H9 (cell line): ENCODE measurements at regions not wholly inside any gene's neighbourhood (a gene's known extent, or its start where the extent isn't known, plus 50 kb on each side); places are given as distances from the start of the nearest gene placed in this dataset.

Experiments used
- DNase-seq: peaks from one replicate; pipeline ENCODE4 v3.0.0-alpha.2; 2017
- H2AFZ ChIP-seq: one replicate; pipeline ENCODE4 v1.6.1; 2013; ENCODE audit warnings: mild to moderate bottlenecking, low read length, control low read depth, moderate library complexity
- H2AK5ac ChIP-seq: 2 replicates; pipeline ENCODE4 v1.6.1; 2013; ENCODE audit warnings: low read length, control low read depth, mixed read lengths; ENCODE audit not compliant: insufficient read length
- H2BK120ac ChIP-seq: one replicate; pipeline ENCODE4 v1.6.1; 2013; ENCODE audit warnings: low read depth, mild to moderate bottlenecking, low read length, control low read depth, inconsistent platforms; ENCODE audit not compliant: poor library complexity, severe bottlenecking
- H2BK12ac ChIP-seq: 2 replicates; pipeline ENCODE4 v1.6.1; 2013; ENCODE audit warnings: low read length, control low read depth, mixed read lengths, low read depth; ENCODE audit not compliant: insufficient read length
- H2BK15ac ChIP-seq: 2 replicates; pipeline ENCODE4 v1.6.1; 2013; ENCODE audit warnings: low read depth, low read length, control low read depth
- H2BK20ac ChIP-seq: one replicate; pipeline ENCODE4 v1.6.1; 2013; ENCODE audit warnings: low read depth, mild to moderate bottlenecking, low read length, control low read depth, inconsistent platforms; ENCODE audit not compliant: poor library complexity, severe bottlenecking
- H2BK5ac ChIP-seq: 2 replicates; pipeline ENCODE4 v1.6.1; 2013; ENCODE audit warnings: low read length, control low read depth, mixed read lengths; ENCODE audit not compliant: insufficient read length
- H3K14ac ChIP-seq: 2 replicates; pipeline ENCODE4 v1.6.1; 2013; ENCODE audit warnings: low read length, control low read depth; ENCODE audit not compliant: insufficient read depth
- H3K18ac ChIP-seq: 2 replicates; pipeline ENCODE4 v1.6.1; 2013; ENCODE audit warnings: low read depth, mild to moderate bottlenecking, mixed read lengths, low read length, control low read depth; ENCODE audit not compliant: insufficient read length
- H3K23ac ChIP-seq: 2 replicates; pipeline ENCODE4 v1.6.1; 2013; ENCODE audit warnings: low read length, control low read depth, mixed read lengths, low read depth; ENCODE audit not compliant: insufficient read length
- H3K23me2 ChIP-seq: 2 replicates; pipeline ENCODE4 v1.6.1; 2013; ENCODE audit warnings: low read depth, mild to moderate bottlenecking, mixed read lengths, low read length, control low read depth; ENCODE audit not compliant: insufficient read length, poor library complexity, severe bottlenecking
- H3K27ac ChIP-seq: 2 replicates; pipeline ENCODE4 v1.5.1; 2013; ENCODE audit warnings: low read length, control low read depth, mixed read lengths, low read depth; ENCODE audit not compliant: insufficient read length
- H3K27me3 ChIP-seq: 2 replicates; pipeline ENCODE4 v1.6.1; 2013; ENCODE audit warnings: low read length, control low read depth, inconsistent platforms; ENCODE audit not compliant: insufficient read depth
- H3K4ac ChIP-seq: 2 replicates; pipeline ENCODE4 v1.6.1; 2013; ENCODE audit warnings: low read depth, mild to moderate bottlenecking, control low read depth, inconsistent platforms, low read length, moderate library complexity
- H3K4me1 ChIP-seq: 2 replicates; pipeline ENCODE4 v1.6.1; 2013; ENCODE audit warnings: low read length, control low read depth, inconsistent platforms; ENCODE audit not compliant: insufficient read depth
- H3K4me2 ChIP-seq: 2 replicates; pipeline ENCODE4 v1.6.1; 2013; ENCODE audit warnings: low read length, control low read depth, mixed read lengths; ENCODE audit not compliant: insufficient read length, insufficient read depth
- H3K56ac ChIP-seq: 2 replicates; pipeline ENCODE4 v1.6.1; 2013; ENCODE audit warnings: low read depth, mild to moderate bottlenecking, mixed read lengths, low read length, control low read depth; ENCODE audit not compliant: insufficient read length
- H3K79me1 ChIP-seq: 2 replicates; pipeline ENCODE4 v1.6.1; 2013; ENCODE audit warnings: low read depth, mild to moderate bottlenecking, moderate library complexity, low read length, control low read depth, inconsistent platforms; ENCODE audit not compliant: insufficient read depth, poor library complexity, severe bottlenecking
- H3K79me2 ChIP-seq: 2 replicates; pipeline ENCODE4 v1.6.1; 2013; ENCODE audit warnings: low read length, control low read depth, inconsistent platforms; ENCODE audit not compliant: insufficient read depth
- H3K9ac ChIP-seq: 2 replicates; pipeline ENCODE4 v1.6.1; 2013; ENCODE audit warnings: low read length, control low read depth, mixed read lengths; ENCODE audit not compliant: insufficient read length; ENCODE audit errors: extremely low read depth
- H3K9me3 ChIP-seq: one replicate; pipeline ENCODE4 v1.6.1; 2013; ENCODE audit warnings: low read depth, low read length, inconsistent platforms; ENCODE audit not compliant: control insufficient read depth
- H3T11ph ChIP-seq: one replicate; pipeline ENCODE4 v1.6.1; 2013; ENCODE audit warnings: mild to moderate bottlenecking, low read length, control low read depth, inconsistent platforms
- H4K20me1 ChIP-seq: one replicate; pipeline ENCODE4 v1.6.1; 2013; ENCODE audit not compliant: control insufficient read depth, insufficient read length, insufficient read depth
- H4K5ac ChIP-seq: 2 replicates; pipeline ENCODE4 v1.6.1; 2013; ENCODE audit warnings: low read depth, mild to moderate bottlenecking, mixed read lengths, low read length, control low read depth; ENCODE audit not compliant: insufficient read length
- H4K8ac ChIP-seq: replicated peaks from 2 replicates; pipeline ENCODE4 v1.6.1; 2013; ENCODE audit warnings: low read length, control low read depth, mixed read lengths, low read depth; ENCODE audit not compliant: insufficient read length
- H4K91ac ChIP-seq: 2 replicates; pipeline ENCODE4 v1.6.1; 2013; ENCODE audit warnings: low read depth, mild to moderate bottlenecking, moderate library complexity, mixed read lengths, low read length, control low read depth; ENCODE audit not compliant: insufficient read length
- H3K27ac Mint-ChIP-seq, 3 experiments: 2 replicates in 2 of 3; 3 replicates in 1 of 3; pipeline ENCODE4 v1.8.0; 2020 to 2021; ENCODE audit warnings: mixed read lengths in 3 of 3, mild to moderate bottlenecking in 1 of 3, moderate library complexity in 1 of 3
- H3K27me3 Mint-ChIP-seq: 2 replicates; pipeline ENCODE4 v1.8.0; 2021; ENCODE audit warnings: low read depth, mild to moderate bottlenecking, moderate library complexity, mixed read lengths
- H3K36me3 Mint-ChIP-seq, 3 experiments: 2 replicates in 2 of 3; 3 replicates in 1 of 3; pipeline ENCODE4 v1.8.0; 2020 to 2021; ENCODE audit warnings: low read depth in 3 of 3, mixed read lengths in 3 of 3; ENCODE audit not compliant: insufficient read depth in 1 of 3
- H3K4me1 Mint-ChIP-seq, 2 experiments: 2 replicates each; pipeline ENCODE4 v1.8.0; 2020; ENCODE audit warnings: mixed read lengths in 2 of 2
- H3K4me3 Mint-ChIP-seq, 2 experiments: 2 replicates in 1 of 2; 3 replicates in 1 of 2; pipeline ENCODE4 v1.8.0; 2020 to 2021; ENCODE audit warnings: mild to moderate bottlenecking in 2 of 2, mixed read lengths in 2 of 2, moderate library complexity in 1 of 2
- H3K9me3 Mint-ChIP-seq, 2 experiments: 2 replicates in 1 of 2; 3 replicates in 1 of 2; pipeline ENCODE4 v1.8.0; 2020; ENCODE audit warnings: mild to moderate bottlenecking in 2 of 2, mixed read lengths in 2 of 2, moderate library complexity in 1 of 2
- WGBS: extraction: QIAGEN DNeasy Blood & Tissue Kit; methylation state at CpG from one replicate; pipeline ENCODE4 v1.1.7; 2013; ENCODE audit warnings: missing lambda C conversion rate, low lambda C conversion rate, mixed read lengths; ENCODE audit not compliant: insufficient read length; ENCODE audit errors: extremely low coverage; 5-methylcytosine and 5-hydroxymethylcytosine counted together
- TF ChIP-seq, protein P1 (sequence below): fragments of 200-600 bp; sonication (generic); conservative IDR thresholded peaks from 3 replicates; pipeline ENCODE4 v1.8.0; 2021; ENCODE audit warnings: antibody characterized with exemption, mild to moderate bottlenecking

GRCh38 chr2:12479065-12479601 lies 237.6 kb upstream of the TRIB2 start:
- Histone ChIP-seq H3T11ph (no peak overlapping the region), H3K18ac (no peak overlapping the region), H2BK120ac (no peak overlapping the region), H4K8ac (no peak overlapping the region), H2BK20ac (no peak overlapping the region), H3K4ac (no peak overlapping the region), H3K56ac (no peak overlapping the region), H2BK5ac (no peak overlapping the region), H3K23me2 (no peaks in the 10 kb centered on the region), H2AFZ (peak overlapping the region; percentile 48), H3K27ac (no peak overlapping the region), H3K27me3 (no peaks in the 10 kb centered on the region), H3K9ac (no peak overlapping the region), H3K4me1 (no peaks in the 10 kb centered on the region), H2BK15ac (no peak overlapping the region), H4K5ac (no peak overlapping the region), H2BK12ac (no peak overlapping the region), H3K4me2 (no peak overlapping the region), H3K79me2 (no peaks in the 10 kb centered on the region), H2AK5ac (no peak overlapping the region), H3K79me1 (no peaks in the 10 kb centered on the region), H3K14ac (no peak overlapping the region), H4K20me1 (no peaks in the 10 kb centered on the region), H3K9me3 (no peaks in the 10 kb centered on the region), H4K91ac (no peak overlapping the region), H3K23ac (no peak overlapping the region)
- H3K4me3 Mint-ChIP-seq: no peak overlapping the region
- WGBS: no CpG with 5 or more reads among the region's 1 CpG
- TF ChIP-seq, protein P1, sequence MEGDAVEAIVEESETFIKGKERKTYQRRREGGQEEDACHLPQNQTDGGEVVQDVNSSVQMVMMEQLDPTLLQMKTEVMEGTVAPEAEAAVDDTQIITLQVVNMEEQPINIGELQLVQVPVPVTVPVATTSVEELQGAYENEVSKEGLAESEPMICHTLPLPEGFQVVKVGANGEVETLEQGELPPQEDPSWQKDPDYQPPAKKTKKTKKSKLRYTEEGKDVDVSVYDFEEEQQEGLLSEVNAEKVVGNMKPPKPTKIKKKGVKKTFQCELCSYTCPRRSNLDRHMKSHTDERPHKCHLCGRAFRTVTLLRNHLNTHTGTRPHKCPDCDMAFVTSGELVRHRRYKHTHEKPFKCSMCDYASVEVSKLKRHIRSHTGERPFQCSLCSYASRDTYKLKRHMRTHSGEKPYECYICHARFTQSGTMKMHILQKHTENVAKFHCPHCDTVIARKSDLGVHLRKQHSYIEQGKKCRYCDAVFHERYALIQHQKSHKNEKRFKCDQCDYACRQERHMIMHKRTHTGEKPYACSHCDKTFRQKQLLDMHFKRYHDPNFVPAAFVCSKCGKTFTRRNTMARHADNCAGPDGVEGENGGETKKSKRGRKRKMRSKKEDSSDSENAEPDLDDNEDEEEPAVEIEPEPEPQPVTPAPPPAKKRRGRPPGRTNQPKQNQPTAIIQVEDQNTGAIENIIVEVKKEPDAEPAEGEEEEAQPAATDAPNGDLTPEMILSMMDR: no peak
- H3K36me3 Mint-ChIP-seq: no peaks in the 10 kb centered on the region
- peaks cover 0 to 2% of the 10 kb centered on the region in 2 experiments; a peak in 2 of 5 replicates for H3K9me3 Mint-ChIP-seq
- H3K27me3 Mint-ChIP-seq: no peaks in the 10 kb centered on the region
- peak overlapping the region in 1 of 3 experiments; percentile 73; a peak in 1 of 7 replicates for H3K27ac Mint-ChIP-seq
- DNase-seq: no peak
- H3K4me1 Mint-ChIP-seq: no peaks in the 10 kb centered on the region
